CD4-positive, alpha-beta T cell treated with Interferon alpha-2 for 1 hour (primary cell): ENCODE measurements at regions not wholly inside any gene's neighbourhood (a gene's known extent, or its start where the extent isn't known, plus 50 kb on each side); places are given as distances from the start of the nearest gene placed in this dataset.
"Not testable (repeated sequence)": the region's sequence is repeated elsewhere in the genome, so short reads cannot be mapped to it uniquely, and the experiment has no call there.

Source experiments
- DNase-seq, 2 donors: peaks; one replicate each; pipeline ENCODE4 v3.0.0-alpha.2; 2020 to 2022

DNA sequence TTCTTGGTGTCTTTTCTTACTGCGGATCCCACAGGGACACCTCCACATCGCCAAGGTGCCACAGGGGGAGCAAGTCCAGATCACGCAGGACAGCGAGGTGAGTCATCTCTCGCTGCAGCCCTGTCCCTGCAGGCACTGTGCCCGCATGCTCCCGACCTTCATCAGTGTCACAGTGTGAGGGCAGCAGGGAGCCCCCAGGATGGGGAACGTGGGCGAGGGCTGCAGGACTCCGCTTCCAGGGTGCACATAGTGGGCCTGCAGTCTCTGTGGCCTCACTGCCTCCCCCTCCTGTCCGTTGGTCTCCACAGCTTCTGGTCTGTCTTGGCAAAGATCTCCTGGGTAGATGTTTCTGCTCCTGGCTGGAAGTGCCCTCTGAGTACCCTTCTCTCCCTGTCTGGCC is 78.0 kb downstream of the NPIPB11 start:
- not testable (repeated sequence) for DNase-seq

DNA sequence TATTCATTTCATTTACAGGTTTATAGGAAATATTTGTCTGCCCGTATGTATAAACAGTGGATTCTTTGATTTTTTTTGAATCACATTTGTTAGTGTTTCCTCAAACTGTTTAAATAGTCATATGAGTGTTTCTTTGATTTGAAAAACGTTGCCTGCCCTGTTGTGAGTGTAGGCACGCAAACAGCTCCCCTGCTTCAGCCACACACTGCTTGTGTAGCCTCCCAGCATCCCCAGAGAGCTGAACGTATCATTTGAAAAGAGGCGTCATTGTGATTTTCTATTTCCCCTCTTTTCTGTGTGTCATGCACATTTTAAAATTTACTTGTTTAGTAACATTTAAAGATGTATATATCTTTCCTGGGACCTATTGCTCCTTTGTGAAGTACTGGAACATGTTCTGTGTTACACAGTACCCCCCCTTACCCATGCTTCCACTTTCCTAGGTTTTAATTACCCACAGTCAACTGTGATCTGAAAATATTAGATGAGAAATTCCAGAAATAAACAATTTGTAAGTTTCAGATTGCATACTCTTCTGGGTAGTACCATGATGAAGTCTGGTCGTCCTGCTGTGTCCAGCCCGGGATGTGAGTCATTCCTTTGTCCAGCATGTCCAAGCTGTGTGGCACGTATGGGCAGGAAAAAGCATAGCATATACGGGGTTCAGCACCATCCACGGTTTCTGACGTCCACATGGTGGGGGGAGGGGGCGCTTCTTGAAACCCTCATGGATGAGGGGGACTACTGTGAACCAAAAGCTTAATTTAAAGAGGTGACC is 78.7 kb downstream of the NPIPB11 start:
- not testable (repeated sequence) for DNase-seq

DNA sequence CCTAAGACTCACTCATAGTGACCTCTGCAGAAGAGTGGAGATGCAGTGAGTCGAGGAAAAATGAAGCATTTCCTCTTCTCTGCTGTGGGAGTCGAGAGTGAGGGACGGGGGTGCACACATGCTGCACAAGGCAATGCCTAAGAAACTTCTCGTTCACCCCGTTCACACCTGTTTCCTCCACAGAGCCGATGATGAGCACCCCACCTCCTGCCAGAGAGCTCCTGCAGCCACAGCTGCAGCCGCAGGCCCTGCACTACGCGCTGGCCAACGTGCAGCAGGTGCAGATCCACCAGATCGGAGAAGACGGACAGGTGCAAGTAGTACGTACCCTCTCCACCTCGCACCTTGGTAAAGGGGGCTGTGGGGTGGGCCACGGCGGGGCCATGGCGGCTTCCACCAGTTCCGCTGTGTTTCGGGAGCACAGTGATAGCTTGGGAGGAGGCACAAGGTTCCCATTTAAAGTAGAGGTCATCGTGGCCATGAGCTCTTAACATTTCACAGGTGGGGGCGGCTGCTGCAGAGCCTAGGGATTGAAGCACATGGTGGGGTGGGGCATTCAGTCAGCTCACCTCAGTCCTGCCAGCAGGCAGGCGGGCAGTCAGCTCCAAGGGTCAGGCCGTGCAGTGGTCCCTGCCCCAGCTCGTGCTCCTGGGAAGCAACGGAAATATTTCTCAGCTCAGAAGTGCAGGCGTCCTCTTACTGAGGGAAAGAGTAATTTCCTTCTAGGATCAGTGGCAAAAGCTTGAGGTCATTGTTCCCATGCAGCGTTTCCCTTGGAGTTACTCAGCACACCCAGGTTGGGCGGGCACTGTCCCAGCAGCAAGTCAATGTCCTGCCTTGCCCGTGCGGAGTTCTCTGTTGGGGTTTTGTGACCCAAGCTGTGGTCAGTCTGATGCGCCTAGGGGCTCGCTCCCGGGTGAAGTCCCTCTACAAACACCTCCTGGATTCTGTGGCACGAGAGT is 80.1 kb downstream of the NPIPB11 start:
- DNase-seq: not testable (repeated sequence)

GRCh38 chr16:29323725-29324124 is 82.8 kb downstream of the NPIPB11 start:
- not testable (repeated sequence) for DNase-seq

DNA sequence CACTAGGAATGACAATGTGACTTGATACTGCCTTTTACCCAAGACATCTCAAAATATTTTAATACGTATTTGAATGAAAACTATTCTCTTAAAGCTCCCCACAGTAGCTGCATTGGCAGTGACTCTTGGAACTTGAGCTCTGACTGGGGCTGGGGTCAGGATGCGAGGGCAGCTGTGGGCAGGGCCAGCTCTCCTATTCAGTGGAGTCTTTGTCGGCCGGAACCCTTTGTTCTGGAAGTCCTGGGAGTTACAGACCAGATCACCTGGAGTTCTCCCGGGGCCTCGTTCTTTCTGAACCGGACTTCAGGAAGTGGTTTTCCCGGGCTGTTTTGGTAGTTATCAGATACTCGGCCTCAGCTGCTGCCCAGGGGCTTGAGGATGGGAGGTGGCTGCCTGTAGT is 84.9 kb downstream of the NPIPB11 start:
- DNase-seq: no peak

DNA sequence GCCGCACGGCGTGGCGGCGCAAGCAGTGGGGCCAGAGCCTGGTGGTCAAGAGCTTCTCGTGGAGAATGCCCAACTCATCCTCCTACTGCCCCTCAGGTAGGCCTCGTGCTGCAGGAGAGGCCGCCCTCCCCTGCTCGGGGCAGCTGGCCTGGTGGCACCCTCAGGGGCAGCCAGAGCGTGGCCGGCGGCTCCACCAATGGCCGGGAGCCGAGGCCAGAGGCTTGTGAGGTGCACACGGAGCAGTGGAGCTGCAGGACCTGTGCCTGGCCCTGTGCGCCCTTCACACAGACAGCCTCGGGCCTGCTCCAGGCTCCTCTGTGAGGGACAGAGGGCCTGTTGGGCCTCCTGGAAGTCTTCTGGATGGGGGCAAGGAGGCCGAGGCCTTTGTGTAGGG is 85.5 kb downstream of the NPIPB11 start:
- no peak for DNase-seq

GRCh38 chr16:29320274-29320999 is 86.1 kb downstream of the NPIPB11 start:
- no peak for DNase-seq

GRCh38 chr16:29319726-29320125 is 86.8 kb downstream of the NPIPB11 start:
- no peak for DNase-seq

GRCh38 chr16:29318561-29318968 is 87.9 kb downstream of the NPIPB11 start:
- peak; percentile 14 to 59 for DNase-seq

DNA sequence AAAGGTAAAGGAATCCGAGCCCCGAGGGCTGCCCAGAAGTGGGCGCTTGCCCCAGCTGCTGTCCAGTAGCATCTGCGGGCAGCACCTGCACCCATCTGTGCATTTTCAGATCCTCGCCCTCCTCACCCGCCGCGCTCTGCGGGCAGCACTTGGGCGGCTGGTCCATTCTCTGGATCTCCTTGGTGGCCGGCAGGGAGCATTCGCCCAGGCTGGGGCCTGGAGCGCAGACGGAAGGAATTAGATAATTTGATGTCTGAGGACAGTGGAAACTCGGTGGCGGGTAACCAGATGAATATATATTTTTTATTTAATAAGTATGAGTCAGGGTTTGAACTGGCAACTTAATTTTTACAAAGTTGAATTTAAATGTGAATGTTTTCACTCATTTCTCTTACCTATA is 88.5 kb downstream of the NPIPB11 start:
- no peak for DNase-seq

- DNase-seq: no peak
Measured at GRCh38 chr16:29317269-29317668, 89.2 kb downstream of the NPIPB11 start.

DNA sequence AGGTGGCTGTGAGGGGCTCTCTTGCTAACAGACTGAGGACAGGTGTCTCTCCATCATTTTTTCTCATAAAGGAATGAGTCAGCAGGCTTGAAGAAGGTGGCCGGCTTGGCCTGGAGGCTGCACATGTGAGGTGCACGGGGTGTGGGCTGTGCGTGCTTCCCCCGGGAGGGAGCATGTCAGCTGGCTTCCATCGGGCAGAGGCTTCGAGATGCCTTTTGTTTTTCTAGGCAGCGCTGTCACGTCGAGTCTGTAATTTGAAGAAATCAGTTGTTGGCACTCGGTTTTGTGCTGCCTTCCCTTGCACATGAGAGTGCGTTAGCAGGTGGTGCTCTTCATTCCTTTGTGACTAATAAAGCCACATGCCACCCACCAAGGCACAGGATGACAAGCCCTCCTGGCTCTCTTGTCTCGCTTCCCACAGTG is 89.7 kb downstream of the NPIPB11 start:
- no peak for DNase-seq

DNA sequence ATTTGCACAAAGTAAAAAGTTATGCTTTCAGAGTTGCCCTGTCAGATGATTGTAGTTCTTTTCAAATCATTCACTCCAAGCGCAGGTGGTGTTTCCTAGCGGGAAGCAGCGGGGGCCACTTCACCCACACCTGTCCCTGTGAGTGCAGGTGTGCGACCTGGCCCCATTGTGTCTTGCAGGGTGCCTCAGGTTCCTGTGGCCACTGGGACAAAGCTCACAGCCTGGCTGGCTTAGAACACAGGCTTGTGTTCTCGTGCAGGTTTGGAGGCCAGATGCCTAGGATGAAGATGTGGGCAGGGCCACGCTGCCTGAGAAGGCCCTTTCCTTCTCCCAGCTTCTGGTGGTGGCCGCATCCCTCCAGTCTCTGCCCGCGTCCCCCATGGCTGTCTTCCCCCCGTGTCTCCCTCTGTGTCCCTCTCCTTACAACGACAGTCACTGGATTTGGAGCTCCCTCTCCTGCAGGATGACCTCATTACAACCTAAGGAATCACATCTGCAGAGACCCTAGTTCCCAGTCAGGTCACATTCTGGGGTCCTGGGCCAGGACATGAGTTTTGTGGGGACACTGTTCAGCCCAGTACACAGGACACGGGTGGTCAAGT is 90.5 kb downstream of the NPIPB11 start:
- DNase-seq: no peak

DNA sequence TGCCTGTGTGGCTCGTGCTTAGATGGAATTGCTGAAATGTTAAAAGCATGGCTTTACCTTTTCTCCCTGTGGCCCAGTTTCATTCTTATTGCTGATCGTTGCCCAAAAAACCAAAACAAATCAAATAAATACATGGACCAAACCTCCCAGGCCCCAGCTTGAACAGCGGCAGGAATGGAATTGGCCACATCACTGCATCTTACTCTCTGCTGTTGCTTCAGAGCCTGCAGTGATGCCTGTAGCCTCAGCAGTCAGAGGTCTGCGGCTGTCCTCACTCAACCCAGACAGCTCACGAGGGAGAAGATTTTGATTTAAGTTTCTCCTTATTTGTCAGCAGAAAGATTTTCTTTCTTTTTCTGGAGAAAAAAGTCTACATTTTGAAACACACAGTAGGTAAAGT is 91.5 kb downstream of the NPIPB11 start:
- DNase-seq: no peak

GRCh38 chr16:29314292-29314934 is 92.1 kb downstream of the NPIPB11 start:
- no peak for DNase-seq

GRCh38 chr16:29313559-29314048 is 92.9 kb downstream of the NPIPB11 start:
- DNase-seq: no peak

DNA sequence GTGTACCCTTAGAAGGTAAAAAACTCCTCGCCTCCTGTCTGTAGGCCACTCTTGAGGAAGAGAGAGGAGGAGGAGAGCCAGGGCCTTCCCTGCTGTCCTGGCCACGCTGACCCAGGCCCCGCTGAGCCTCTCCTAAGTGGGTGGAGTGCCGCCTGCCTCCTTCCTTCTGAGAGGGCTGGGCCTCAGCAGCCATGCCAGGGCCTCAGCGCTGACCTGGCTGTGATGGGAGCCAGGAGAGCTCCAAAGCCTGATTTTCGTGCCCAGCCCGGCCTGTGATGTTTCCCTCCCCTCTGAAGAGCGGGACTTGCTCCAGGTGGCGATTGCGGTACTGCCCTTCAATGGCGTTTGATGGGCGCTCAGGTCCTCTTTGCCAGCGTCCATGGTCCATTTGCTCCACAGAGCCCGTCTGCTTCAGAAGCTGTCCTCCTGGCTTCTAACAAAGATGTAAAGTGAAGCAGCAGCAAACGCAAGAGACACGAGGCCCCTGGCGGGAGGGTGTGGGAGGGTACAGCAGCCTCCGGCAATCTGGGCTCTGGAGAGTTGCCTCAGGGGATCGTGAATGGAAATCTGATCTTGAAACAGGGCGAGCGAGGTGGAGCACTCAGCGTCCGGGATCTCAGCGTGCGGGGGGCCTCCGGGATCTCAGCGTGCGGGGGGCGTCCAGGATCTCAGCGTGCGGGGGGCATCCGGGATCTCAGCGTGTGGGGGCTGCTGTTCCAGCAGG is 93.5 kb downstream of the NPIPB11 start:
- DNase-seq: no peak

DNA sequence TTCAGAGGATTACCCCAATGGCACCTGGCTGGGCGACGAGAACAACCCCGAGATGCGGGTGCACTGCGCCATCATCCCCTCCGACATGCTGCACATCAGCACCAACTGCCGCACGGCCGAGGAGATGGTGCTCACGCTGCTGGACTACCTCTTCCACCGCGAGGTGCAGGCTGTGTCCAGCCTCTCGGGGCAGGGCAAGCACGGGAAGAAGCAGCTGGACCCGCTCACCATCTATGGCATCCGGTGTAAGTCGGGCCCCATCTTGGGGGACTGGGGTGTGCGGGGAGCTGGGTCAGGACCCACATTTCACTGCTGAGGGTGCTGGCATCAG is 94.2 kb downstream of the NPIPB11 start:
- not testable (repeated sequence) for DNase-seq

GRCh38 chr16:29311461-29312344 is 94.8 kb downstream of the NPIPB11 start:
- DNase-seq: no peak

DNA sequence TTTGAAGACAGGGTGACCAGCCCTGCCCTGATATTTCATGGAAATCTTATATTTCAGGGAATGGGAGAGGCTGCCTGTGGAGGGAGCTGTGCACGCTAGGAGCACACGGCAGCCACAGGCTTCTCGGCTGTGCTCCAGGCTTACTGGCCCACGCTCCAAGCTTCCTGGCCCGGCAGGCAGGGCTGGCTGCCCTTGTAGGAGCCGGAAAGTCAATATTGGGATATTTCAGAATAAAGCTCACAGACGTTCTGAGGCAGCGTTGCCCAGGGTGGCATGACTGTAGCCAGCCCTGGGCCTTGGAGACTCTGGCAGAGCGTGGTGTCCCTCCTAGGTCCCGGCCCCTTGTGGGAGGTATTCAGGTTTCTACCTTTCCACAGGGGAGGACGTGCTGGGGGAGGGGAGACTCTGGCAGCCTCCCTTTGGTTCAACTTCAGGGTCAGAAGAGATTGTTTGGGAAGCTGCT is 95.6 kb downstream of the NPIPB11 start:
- no peak for DNase-seq
